Keratinocyte (primary cell): ENCODE measurements at regions not wholly inside any gene's neighbourhood (a gene's known extent, or its start where the extent isn't known, plus 50 kb on each side); places are given as distances from the start of the nearest gene placed in this dataset.

Source experiments
- DNase-seq: peaks from one replicate; pipeline ENCODE4 v3.0.0-alpha.2; 2011; ENCODE audit warnings: low read depth, missing footprints, low spot score
- FAIRE-seq: peaks from 2 replicates; lab custom pipeline; 2011; peaks lifted over from hg19 to GRCh38; lab: Jason Lieb, UNC
- H2AFZ ChIP-seq: 2 replicates; pipeline ENCODE4 v1.6.0; 2012; ENCODE audit warnings: low read length, control low read depth, inconsistent platforms; ENCODE audit not compliant: control insufficient read depth
- H3K27ac ChIP-seq: 2 replicates; pipeline ENCODE4 v1.5.1; 2011; ENCODE audit warnings: low read length; ENCODE audit not compliant: control insufficient read depth, insufficient read depth
- H3K27me3 ChIP-seq: 3 replicates; pipeline ENCODE4 v1.6.0; 2011; ENCODE audit warnings: low read length; ENCODE audit not compliant: control insufficient read depth, insufficient read depth; ENCODE audit errors: extremely low read depth
- H3K36me3 ChIP-seq, 2 experiments: 2 replicates in 1 of 2; 3 replicates in 1 of 2; pipeline ENCODE4 v1.5.1; 2011; ENCODE audit warnings: low read length in 2 of 2, mild to moderate bottlenecking in 1 of 2; ENCODE audit not compliant: control insufficient read depth in 2 of 2, insufficient read depth in 2 of 2; ENCODE audit errors: extremely low read depth in 1 of 2
- H3K4me1 ChIP-seq: 3 replicates; pipeline ENCODE4 v1.5.1; 2011; ENCODE audit warnings: low read length; ENCODE audit not compliant: control insufficient read depth, insufficient read depth; ENCODE audit errors: extremely low read depth
- H3K4me2 ChIP-seq: 3 replicates; pipeline ENCODE4 v1.6.0; 2011; ENCODE audit warnings: low read depth, low read length; ENCODE audit not compliant: control insufficient read depth, insufficient read depth; ENCODE audit errors: extremely low read depth
- H3K4me3 ChIP-seq, 3 experiments: fragments of 200-600 bp in 1 of 3; sonication (generic) in 1 of 3; 2 replicates in 2 of 3; 3 replicates in 1 of 3; pipeline ENCODE4 v1.5.1; 2011 to 2016; ENCODE audit warnings: low read length in 3 of 3, mild to moderate bottlenecking in 3 of 3, control low read depth in 2 of 3, inconsistent platforms in 1 of 3, low read depth in 1 of 3, mixed read lengths in 1 of 3, mixed run types in 1 of 3, moderate library complexity in 1 of 3; ENCODE audit not compliant: control insufficient read depth in 2 of 3, insufficient read depth in 2 of 3; ENCODE audit errors: extremely low read depth in 1 of 3
- H3K79me2 ChIP-seq: 2 replicates; pipeline ENCODE4 v1.6.0; 2012; ENCODE audit warnings: low read length; ENCODE audit not compliant: control insufficient read depth, insufficient read depth
- H3K9ac ChIP-seq: 3 replicates; pipeline ENCODE4 v1.6.0; 2011; ENCODE audit warnings: low read length; ENCODE audit not compliant: control insufficient read depth, insufficient read depth; ENCODE audit errors: extremely low read depth
- H3K9me1 ChIP-seq: 3 replicates; pipeline ENCODE4 v1.6.0; 2011; ENCODE audit warnings: low read length; ENCODE audit not compliant: control insufficient read depth, insufficient read depth; ENCODE audit errors: extremely low read depth
- H3K9me3 ChIP-seq: 2 replicates; pipeline ENCODE4 v1.5.1; 2012; ENCODE audit warnings: low read depth, low read length; ENCODE audit not compliant: control insufficient read depth
- H4K20me1 ChIP-seq: 3 replicates; pipeline ENCODE4 v1.6.0; 2011; ENCODE audit warnings: low read length; ENCODE audit not compliant: control insufficient read depth, insufficient read depth; ENCODE audit errors: extremely low read depth
- EZH2 ChIP-seq: IDR thresholded peaks from one replicate; pipeline ENCODE4 v1.6.1; 2012; ENCODE audit warnings: inconsistent platforms, mild to moderate bottlenecking, low read length, moderate library complexity
- dilution Hi-C: fragments of 300-500 bp; cut with MboI; formaldehyde crosslinking; loops from one replicate; pipeline ENCODE4 v1.7.0; 2020; ENCODE audit warnings: low sequenced_read_pairs; ENCODE audit not compliant: extremely low pct_ligation_motif_present
- TF ChIP-seq, protein P1 (sequence below), 3 experiments: IDR thresholded peaks in 1 of 3; conservative IDR thresholded peaks in 1 of 3; optimal IDR thresholded peaks in 1 of 3; 2 replicates in 2 of 3; 3 replicates in 1 of 3; pipeline versions ENCODE3 to v1.5.1; 2011; ENCODE audit warnings: low read length in 3 of 3, mild to moderate bottlenecking in 3 of 3, moderate library complexity in 2 of 3, control low read depth in 1 of 3, inconsistent platforms in 1 of 3; ENCODE audit not compliant: insufficient read depth in 2 of 3; ENCODE audit errors: extremely low read depth in 1 of 3

DNA sequence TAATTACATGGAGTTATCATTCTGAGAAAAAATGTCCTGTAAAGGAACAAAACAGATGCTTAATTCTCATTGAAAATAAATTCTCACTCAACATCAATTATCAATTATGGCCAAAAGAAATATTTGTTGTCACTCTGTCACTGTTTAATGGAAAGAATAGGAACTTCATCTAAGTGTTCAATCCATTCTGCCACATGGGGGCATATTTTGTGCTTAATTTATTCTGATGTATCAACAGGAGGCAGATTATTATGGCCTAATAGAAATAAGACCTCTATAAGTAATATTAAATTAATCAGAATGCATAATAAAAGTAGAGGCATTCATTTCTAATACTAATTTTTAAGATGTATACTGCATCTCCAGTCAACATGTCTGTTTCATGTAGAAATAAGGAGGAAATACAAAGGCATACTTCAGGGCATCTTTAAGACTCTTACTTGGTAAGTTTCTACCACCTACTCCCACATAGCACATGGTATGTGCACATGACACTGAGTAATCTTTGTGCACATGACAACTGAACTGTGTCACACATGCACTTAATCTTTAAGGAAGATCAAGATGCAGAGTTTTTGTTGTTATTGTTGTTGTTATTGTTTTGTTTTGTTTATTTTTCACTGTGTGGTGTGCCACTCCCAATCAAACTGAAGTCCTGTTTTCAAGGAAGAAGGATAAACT, 420.4 kb upstream of the SEMA3A start:
- Histone ChIP-seq H3K79me2 (no peaks in the 10 kb centered on the region), H3K36me3 (no peaks in the 10 kb centered on the region), H4K20me1 (no peaks in the 10 kb centered on the region), H3K27me3 (no peaks in the 10 kb centered on the region), H3K9ac (no peak overlapping the region), H3K4me3 (no peak overlapping the region), H3K4me2 (no peak overlapping the region), H3K9me3 (no peaks in the 10 kb centered on the region), H3K4me1 (no peaks in the 10 kb centered on the region), H2AFZ (peak overlapping the region; percentile 21), H3K27ac (no peak overlapping the region), H3K9me1 (no peaks in the 10 kb centered on the region)
- dilution Hi-C loops, result no loop called here
- no peak for FAIRE-seq
- TF ChIP-seq, protein P1, sequence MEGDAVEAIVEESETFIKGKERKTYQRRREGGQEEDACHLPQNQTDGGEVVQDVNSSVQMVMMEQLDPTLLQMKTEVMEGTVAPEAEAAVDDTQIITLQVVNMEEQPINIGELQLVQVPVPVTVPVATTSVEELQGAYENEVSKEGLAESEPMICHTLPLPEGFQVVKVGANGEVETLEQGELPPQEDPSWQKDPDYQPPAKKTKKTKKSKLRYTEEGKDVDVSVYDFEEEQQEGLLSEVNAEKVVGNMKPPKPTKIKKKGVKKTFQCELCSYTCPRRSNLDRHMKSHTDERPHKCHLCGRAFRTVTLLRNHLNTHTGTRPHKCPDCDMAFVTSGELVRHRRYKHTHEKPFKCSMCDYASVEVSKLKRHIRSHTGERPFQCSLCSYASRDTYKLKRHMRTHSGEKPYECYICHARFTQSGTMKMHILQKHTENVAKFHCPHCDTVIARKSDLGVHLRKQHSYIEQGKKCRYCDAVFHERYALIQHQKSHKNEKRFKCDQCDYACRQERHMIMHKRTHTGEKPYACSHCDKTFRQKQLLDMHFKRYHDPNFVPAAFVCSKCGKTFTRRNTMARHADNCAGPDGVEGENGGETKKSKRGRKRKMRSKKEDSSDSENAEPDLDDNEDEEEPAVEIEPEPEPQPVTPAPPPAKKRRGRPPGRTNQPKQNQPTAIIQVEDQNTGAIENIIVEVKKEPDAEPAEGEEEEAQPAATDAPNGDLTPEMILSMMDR (optimal IDR thresholded peaks at IDR 0.05 in 1 of 3, IDR thresholded peaks at IDR 0.05 in 1 of 3, conservative IDR thresholded peaks at IDR 0.05 in 1 of 3; ENCODE audit: extremely low read depth in 1 of 3, insufficient read depth in 2 of 3, low read length in 3 of 3), result no peak
- TF ChIP-seq EZH2, result no peak
- DNase-seq, result no peak

DNA sequence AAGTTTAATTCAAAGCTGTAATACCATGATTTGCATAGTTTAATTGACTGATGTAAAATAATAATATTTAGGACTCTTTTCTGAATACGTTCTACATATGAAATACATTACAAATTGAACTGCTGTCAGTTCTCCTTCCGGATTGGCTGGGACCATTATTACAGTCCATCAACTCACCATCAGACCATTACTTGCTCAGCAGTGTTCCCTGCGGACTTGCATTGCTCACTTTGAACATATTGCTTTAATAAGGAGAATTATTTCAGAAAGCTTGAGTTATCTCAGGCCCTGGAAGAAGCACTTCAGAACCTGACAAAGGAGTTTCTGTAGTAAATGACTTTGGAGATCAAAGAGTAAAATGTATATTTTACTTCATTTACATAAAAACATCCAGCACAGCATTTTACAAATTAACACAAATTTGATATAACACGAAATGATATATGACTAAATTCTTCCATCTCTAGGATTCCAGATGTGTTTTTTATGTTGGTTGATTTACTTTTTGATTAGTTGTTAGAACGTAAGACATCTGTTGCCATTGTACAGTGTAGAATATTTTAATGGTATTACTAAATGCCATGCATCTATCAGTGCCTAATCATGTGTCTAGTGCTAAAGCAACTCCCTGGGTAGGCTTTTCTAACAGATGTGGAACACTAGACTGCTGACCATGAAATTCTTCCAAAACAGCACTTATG, 418.5 kb upstream of the SEMA3A start:
- H2AFZ ChIP-seq, result no peak overlapping the region
- no peaks in the 10 kb centered on the region for H3K27me3 ChIP-seq
- FAIRE-seq, result no peak
- DNase-seq, result no peak
- dilution Hi-C loops, result no loop called here
- H3K9me3 ChIP-seq, result no peaks in the 10 kb centered on the region
- no peak overlapping the region for H3K4me2 ChIP-seq
- no peak overlapping the region for H3K9ac ChIP-seq
- H3K79me2 ChIP-seq, result no peaks in the 10 kb centered on the region
- no peak overlapping the region for H3K4me3 ChIP-seq
- no peaks in the 10 kb centered on the region for H3K9me1 ChIP-seq
- no peaks in the 10 kb centered on the region for H3K36me3 ChIP-seq
- no peak overlapping the region for H3K27ac ChIP-seq
- H4K20me1 ChIP-seq, result no peaks in the 10 kb centered on the region
- TF ChIP-seq, protein P1 (optimal IDR thresholded peaks at IDR 0.05 in 1 of 3, IDR thresholded peaks at IDR 0.05 in 1 of 3, conservative IDR thresholded peaks at IDR 0.05 in 1 of 3; ENCODE audit: extremely low read depth in 1 of 3, insufficient read depth in 2 of 3, low read length in 3 of 3), result no peak
- TF ChIP-seq EZH2, result no peak
- H3K4me1 ChIP-seq, result no peaks in the 10 kb centered on the region
